GM20431 (cell line): ENCODE measurements at regions not wholly inside any gene's neighbourhood (a gene's known extent, or its start where the extent isn't known, plus 50 kb on each side); places are given as distances from the start of the nearest gene placed in this dataset.
"Not testable (repeated sequence)": the region's sequence is repeated elsewhere in the genome, so short reads cannot be mapped to it uniquely, and the experiment has no call there.

Source experiments
- in situ Hi-C: fragments of 300-500 bp; cut with MseI, MboI; formaldehyde crosslinking; loops from one replicate; pipeline ENCODE4 v1.15.0; 2020; ENCODE audit warnings: low sequenced_read_pairs; ENCODE audit not compliant: unreplicated experiment

DNA sequence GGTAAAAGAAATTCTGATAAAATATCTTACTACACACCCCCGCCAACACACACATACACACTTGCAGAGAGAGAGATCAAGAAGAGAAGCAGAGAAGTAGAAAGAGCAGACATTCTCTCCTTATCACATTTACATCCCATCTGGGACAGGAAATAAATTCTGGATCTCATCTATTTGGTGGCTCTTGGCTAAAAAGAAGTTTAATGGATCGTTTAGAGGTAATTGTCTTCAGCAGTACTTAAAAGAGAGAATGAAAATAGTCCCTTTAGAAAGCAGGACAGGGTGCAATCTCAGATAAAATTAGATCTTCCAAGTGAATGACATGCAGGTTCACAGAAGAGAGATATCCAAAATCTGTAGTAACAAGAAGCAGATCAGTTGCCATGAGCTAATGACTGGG, 1392.5 kb downstream of the RAPGEF2 start:
- in situ Hi-C loops = no loop called here

DNA sequence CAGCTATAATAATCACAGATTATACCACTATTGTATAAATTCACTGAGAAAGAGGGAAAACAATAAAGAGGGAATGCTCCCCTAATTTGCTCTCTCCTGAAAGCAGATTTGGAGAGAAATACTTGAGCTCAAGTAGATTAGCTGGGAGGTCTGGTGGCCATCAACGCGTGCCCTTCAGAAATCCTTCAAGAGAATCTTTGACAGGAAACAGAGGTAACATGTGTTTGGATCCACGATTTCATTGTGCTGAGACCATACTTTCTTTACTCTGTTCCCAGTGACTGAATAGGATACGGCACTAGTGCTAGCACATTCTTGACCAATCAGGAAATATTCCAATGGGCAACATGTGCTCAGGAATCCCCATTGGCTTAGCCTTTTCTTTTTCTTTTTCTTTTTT, 1395.3 kb downstream of the RAPGEF2 start:
- in situ Hi-C loops = no loop called here

DNA sequence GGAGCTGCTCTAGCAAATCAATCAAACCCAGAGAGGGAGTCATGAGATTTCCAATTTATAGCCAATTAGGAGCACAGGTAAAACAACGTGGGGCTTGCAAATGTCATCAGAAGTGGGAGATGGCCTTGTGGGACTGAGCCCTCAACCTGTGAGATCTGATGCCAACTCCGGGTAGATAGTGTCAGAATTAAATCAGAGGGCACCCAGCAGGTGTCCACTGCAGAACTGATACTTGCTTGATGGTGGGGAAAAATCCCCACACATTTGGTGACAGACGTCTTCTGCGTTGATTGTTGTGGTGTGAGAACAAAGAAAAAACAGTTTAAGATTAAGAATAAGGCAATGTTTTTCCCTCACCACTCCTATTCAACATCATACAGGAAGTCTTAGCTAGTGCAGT, 1402.8 kb downstream of the RAPGEF2 start:
- in situ Hi-C loops = no loop called here

DNA sequence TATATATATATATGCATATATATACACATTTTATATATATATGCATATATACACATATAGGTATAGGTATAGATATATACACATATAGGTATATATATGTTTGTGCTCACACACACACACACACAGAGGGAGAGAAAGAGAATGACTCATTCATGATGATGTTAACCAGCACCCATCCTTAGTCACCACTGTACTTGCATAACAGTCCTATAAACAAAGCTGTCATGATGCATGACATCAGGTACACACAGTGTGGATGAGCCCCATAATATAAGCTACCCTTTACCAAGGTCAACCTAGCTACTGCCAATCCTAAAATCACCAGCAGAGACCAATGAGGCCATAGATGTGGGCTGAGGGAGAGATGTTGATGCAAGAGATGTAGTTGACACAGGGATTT, 1408.0 kb downstream of the RAPGEF2 start:
- in situ Hi-C loops = no loop called here

DNA sequence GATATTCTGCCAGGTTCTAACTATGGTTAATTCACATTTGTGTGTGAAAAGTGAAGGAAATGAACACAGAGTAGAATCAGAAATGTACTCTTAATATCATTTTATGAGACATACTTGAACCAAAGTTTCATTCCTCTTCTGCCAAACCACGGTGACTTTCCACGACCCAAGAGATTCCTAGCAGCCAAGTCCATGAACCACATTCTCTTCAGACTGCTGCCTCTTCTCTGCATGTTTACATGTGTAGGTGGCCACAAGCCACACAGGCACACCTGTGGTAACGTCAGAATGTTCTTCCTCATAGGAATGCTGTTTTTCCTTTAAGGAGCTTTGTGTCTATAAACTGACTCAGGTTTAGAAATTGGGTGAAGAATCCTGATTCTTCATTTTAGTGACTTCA, 1411.2 kb downstream of the RAPGEF2 start:
- in situ Hi-C loops = no loop called here

DNA sequence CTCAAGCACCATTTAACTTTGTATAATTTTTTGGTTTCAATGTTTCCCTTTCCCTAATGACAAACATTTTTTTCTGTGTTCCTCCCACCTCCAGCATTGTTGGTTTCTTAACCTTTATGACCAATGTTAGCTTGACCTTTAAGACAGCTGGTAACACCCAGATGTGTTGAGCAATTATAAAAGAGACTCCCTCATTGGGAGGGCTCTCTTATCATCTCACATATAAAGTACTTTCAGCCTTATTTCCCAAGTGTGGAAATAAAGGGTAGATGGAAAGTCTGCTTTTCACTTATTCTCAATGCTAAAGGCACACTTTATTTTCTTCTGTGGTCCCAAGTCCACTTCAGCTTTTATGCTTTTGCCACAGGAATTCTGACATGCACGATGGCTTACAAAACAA, 1420.4 kb downstream of the RAPGEF2 start:
- in situ Hi-C loops = no loop called here

DNA sequence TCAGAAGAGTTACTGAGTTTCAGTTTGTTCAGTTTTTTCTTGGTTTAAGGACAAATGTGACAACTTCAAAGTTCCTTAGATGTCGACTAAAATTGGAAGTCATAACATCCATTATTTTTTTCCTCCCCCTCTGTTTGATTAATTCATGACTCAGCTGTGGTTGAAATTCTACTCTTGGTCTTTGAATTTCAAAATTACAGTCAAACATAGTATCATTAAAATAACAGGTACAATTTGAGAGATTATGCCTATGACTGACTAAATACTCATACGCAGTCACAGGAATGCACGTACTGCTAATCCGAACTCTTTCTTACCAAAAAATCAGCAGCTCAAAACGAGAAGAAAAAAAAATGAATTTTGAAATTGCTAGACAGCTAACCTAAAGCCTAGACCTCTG, 1434.8 kb downstream of the RAPGEF2 start:
- in situ Hi-C loops = no loop called here

DNA sequence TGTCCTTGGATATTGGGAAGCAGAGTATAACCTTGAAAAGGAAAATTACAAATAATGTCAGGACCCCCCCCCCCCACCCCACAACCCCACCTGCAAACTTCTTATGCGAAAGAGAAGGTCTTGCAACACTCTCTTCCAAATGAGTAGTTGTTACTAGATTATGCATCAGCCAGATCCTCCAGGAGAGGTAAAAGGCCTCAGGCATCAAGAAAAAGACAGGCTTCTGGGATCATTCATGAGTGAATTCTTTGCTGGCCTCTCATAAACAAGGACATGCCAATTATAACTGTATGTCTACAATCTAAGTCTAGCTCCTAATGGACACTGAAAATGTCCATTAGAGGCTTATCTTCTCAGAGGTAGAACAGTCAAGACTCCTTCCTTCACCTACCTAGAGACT, 1443.3 kb downstream of the RAPGEF2 start:
- in situ Hi-C loops = no loop called here

DNA sequence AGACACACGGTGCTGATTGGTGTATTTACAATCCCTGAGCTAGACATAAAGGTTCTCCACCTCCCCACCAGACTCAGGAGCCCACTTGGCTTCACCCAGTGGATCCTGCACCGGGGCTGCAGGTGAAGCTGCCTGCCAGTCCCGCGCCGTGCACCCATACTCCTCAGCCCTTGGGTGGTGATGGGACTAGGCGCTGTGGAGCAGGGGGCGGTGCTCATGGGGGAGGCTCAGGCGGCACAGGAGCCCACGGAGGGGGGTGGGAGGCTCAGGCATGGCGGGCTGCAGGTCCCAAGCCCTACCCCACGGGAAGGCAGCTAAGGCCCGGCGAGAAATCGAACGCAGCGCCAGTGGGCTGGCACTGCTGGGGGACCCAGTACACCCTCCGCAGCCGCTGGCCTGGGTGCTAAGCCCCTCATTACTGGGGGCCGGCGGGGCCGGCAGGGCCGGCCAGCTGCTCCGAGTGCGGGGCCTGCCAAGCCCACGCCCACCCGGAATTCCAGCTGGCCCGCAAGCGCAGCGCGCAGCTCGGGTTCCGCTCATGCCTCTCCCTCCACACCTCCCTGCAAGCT, 1447.2 kb downstream of the RAPGEF2 start:
- in situ Hi-C loops = not testable (repeated sequence)

DNA sequence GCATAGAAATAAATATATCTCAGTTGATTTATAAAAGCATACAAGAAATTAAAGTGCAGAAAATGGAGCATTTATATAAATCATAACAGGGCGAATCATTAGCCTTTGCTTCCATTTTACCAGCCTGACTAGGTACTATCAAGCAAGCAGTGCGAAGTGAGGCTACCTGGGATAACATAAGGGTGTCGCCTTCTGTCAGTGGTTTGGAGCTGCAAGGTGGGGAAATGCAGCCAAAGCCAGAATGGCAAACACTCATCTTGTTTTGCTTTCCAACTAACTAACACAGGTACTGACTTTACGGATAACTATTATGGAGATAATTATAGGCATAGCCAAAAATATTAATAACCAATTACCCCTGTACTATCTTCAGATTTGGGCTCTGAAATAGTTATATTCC, 1459.8 kb downstream of the RAPGEF2 start:
- in situ Hi-C loops = no loop called here

DNA sequence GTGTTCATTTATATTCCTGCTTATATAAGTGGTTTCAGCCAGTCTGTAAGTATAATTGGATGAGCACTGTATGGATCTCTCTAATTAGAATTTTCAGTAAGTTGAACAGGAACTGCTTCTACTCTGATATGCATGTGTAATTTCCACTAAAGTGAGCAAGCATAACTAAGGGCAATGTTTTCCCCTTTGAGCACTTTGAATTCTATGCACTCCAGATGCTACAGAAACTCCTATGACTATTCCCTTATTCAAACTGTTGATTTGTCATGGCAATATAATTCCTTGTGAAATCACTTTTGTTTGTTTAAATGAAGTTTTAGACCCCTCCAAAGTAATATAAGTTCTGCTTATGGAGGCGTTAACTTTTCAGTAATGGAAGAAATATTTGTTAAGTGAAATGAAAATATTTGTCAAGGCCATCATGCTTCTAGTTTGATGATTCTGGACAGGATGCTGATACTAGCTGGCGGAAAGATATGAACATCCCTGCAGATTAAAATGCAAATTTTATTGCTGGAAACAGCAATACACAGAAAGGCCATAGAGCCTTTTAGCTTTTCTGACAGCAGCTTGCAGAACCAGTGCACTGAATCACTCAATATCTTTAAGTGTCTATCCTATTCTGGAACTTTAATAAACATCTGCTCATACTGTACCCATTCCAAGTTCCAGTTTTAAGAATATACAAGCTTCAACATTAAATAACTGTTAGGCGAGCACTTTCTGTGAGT, 1460.8 kb downstream of the RAPGEF2 start:
- in situ Hi-C loops = no loop called here

DNA sequence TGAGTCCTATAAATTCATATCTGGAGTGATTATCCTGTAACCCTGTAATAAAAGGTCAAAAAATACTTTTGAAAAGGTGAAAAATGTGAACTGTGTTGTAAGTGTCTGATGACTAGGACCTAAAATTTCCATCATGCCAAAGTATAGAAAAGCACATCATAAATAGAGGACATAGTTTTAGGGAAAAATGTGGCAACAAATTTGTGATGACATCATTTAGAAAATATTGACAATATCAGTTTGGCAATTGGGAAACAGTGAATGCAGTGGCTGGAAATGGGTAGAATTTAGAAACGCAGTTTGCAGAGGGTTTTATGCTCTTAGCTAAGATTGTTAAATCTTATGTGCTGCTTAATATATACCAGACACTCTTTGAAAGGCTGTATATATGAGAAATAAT, 1464.8 kb downstream of the RAPGEF2 start:
- in situ Hi-C loops = no loop called here

DNA sequence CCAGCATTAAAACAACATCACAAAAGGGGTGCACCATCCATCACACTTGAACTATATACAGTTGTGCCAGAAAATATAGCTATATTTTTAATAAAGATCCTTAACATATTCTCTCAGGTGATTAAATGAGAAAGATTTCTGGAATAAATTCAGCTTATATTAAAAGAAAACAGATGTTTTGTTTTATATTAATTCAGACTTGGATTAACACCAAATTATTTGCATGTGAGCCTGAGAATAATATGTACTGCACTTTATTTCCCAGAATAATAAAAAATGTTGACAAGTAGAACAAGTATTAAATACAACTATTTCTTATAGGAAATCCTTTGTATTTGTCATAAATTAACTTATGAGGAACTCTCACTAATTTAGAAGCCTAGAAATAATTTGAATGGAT, 1467.4 kb downstream of the RAPGEF2 start:
- in situ Hi-C loops = no loop called here

DNA sequence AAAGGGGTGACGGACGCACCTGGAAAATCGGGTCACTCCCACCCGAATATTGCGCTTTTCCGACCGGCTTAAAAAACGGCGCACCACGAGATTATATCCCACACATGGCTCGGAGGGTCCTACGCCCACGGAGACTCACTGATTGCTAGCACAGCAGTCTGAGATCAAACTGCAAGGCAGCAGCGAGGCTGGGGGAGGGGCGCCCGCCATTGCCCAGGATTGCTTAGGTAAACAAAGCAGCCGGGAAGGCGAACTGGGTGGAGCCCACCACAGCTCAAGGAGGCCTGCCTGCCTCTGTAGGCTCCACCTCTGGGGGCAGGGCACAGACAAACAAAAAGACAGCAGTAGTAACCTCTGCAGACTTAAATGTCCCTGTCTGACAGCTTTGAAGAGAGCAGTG, 1471.4 kb downstream of the RAPGEF2 start:
- in situ Hi-C loops = not testable (repeated sequence)

DNA sequence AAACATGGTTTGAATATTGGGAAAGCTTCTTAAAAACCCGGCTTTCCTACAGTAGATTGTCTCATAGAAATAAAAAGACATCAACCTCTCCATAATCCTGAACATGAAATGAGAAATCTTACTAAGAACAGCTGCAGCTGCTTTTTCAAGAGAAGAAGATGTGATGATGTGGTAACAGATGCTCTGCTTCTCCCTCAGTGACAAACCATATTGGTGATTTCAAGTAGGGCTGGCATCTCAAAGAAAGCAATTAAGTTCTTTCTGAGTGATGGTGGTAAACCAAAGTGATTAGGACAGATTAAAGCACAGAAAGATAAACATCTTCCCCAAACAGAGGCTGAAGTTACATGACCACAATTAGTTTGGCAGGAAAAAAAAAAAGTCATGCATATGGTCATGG, 1477.7 kb downstream of the RAPGEF2 start:
- in situ Hi-C loops = no loop called here

DNA sequence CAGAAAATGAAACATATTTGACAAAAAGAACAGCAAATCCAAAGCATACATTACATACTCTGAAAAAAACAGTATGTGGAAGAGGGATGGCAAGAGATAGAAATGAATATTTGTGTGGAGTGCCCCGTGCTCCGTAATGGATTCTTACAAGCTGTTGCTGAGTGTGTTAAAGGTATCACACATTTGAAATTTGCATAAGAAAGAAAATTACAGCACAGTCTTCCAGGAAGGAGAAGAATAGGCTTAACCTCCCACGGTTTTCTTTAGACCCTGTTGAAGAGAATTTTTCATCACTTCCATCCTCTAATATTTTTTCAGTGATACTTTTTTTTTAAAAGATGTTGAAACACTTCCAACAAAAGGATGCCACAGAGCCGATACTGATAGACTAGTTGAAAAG, 1489.4 kb downstream of the RAPGEF2 start:
- in situ Hi-C loops = no loop called here

DNA sequence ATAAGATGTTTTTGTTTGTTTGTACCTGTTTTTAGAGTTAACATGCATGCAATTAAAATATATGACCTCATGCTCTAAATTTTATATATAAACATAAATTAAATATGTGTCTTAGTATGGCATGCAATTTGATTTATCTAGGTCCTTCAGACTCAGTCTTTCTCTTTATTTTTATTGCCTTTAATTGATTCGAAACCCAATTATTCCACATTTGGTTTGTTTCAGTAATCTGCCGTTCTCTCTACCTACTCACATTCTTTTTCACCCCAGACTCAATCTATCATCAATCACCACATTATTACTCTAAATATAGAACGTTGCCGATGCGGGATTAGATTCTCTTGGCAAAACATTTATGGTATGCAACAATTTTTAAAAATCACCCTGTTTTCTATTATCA, 1492.8 kb downstream of the RAPGEF2 start:
- in situ Hi-C loops = no loop called here

DNA sequence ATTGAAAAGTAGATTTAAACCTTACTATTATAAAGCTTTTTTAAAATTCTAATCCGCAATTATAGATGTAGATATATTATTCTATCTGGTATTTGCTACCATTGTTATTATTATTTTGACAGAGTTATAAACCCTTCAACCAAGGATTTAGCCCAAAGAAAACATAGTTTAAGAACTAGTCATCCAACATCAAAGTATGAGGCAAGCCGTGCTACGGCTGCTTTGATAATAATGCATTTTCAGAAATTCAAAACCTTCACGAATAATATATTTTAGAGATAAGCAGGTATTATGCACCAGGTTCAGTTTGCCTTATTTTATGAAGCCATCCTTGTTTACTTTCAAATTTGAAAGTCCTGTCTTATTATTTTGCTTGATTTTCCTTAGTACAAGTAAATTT, 1501.7 kb downstream of the RAPGEF2 start:
- in situ Hi-C loops = no loop called here

DNA sequence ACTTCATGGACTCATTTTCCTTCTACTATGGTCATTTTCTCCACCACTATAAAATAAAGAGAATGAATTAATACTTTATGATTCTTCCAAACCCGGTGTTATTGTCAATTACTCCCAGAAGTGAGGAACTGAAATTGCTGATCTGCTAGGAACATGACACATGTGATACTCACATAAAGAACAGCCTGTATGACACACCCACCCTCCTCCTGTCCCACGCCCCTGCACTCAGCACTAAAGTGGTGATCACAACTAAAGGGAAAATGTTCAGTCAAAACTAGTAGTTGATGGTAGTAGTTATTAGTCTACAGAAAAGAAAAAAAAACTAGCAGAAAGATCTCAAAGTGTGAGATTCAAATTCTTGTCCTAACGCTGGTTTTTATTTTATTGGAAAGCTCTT, 1508.3 kb downstream of the RAPGEF2 start:
- in situ Hi-C loops = no loop called here

DNA sequence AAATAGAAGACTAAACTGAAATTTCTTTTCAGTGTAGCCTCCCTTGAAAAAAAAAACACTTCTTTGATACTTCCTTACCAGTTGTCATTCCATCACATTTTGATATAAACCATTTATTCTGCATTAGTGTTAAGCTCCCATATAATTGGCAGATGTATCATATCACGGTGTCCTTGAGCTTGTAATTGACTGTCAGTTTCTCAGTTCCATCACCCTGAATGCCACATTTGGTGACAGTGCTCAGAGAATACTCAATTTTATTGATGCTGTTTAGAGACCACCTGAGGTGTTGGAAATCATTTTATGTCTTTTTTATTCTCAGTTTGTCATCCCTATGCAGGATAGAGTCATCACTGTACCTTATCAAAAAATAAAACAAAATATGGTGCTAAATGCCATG, 1528.2 kb downstream of the RAPGEF2 start:
- in situ Hi-C loops = no loop called here

DNA sequence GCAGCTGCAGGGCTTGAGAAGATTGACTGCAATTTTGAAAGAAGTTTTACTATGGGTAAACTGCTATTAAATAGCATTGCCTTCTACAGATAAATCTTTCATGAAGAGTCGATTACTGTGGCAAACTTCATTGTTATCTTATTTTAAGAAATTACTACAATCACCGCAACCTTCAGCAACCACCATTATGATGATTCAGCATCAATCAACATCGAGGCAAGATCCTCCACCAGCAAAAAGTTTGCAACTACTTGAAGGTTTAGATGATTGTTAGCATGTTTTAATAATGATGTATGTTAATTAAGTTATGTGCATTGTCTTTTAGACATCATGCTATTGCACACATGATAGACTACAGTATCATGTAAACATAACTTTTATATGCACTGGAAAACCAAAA, 1511.0 kb downstream of the FSTL5 start:
- in situ Hi-C loops = no loop called here

DNA sequence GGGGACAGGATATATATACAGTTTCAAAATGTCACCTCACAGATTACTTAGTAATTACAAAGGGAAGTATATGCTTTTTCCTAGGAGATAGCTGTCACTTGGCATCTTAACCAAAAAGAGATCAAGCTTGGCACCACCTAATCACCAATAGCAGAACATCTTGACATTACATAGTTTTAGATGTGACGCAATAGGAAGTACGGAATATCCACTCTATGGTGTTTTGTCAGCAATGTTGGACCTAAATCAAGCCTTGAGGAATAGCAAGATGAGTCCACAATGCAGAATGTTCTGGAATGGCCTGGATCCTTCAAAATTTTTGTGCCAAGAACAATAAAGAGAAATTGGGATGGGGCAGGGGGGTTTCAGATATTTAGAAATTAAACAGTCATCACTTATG, 1488.2 kb downstream of the FSTL5 start:
- in situ Hi-C loops = no loop called here
